ENCODE measurements at regions not wholly inside any gene's neighbourhood (a gene's known extent, or its start where the extent isn't known, plus 50 kb on each side); places are given as distances from the start of the nearest gene placed in this dataset.

DNA sequence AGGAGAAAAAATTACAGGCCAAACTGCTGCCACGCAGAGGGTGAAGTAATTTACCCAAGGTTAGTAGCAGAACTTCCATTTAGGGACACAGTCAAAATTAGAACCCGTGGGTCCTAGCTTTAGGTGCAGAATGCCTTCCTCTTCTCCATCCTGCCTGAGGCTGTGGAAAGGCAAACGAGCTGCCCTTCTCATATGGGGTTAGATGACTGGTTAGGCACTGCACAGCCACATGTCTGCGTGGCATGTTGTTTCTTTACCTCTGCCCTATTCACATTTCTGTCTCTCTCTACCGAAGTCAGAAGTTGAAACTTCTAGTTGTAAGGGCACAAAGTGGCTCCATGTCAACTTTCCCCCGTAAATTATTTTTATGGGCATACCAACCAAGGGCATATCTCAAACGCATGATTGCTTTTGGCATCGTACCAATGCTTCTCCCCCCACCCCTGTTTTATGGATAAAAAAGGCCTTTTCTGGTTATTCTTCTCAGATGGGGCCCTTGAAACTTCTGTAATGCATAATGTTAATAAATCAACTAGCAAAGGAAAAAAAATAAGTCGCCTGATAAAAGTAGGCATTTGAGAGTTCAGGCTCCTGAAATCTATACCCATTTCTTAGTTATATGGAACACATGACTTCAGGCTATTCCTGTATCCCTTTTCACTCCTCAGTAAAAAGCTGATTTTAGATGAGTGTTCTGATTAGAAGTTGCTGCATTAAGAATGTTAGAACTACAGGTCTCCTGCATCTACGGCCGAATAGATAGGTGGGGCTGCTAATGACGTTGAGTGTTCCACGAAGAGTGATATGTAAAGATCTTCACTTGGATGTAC, 139.6 kb upstream of the NRIP1 start:
- TF ChIP-seq ZKSCAN1 (IDR thresholded peaks at IDR 0.05; ENCODE audit: low read depth, low read length): no peak
- no peak for TF ChIP-seq ZNF431 (CRISPR knock-in tag; IDR thresholded peaks at IDR 0.05)
- TF ChIP-seq, protein P1, sequence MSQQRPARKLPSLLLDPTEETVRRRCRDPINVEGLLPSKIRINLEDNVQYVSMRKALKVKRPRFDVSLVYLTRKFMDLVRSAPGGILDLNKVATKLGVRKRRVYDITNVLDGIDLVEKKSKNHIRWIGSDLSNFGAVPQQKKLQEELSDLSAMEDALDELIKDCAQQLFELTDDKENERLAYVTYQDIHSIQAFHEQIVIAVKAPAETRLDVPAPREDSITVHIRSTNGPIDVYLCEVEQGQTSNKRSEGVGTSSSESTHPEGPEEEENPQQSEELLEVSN (IDR thresholded peaks at IDR 0.05; ENCODE audit: borderline replicate concordance in 1 of 2, extremely low read depth in 1 of 2, insufficient read depth in 1 of 2, insufficient read length in 1 of 2, low read depth in 1 of 2, low read length in 1 of 2, poor library complexity in 1 of 2, severe bottlenecking in 1 of 2): no peak
- TF ChIP-seq PHTF2 (CRISPR knock-in tag; IDR thresholded peaks at IDR 0.05): no peak
- TF ChIP-seq RREB1 (CRISPR knock-in tag; IDR thresholded peaks at IDR 0.05): no peak
- TF ChIP-seq JUND (IDR thresholded peaks at IDR 0.05; ENCODE audit: borderline replicate concordance, low read depth, low read length): no peak
- no peak for TF ChIP-seq JUND (tag; IDR thresholded peaks at IDR 0.05; ENCODE audit: borderline replicate concordance, low read depth, low read length)
